Endothelial cell of umbilical vein (primary cell): ENCODE measurements at regions not wholly inside any gene's neighbourhood (a gene's known extent, or its start where the extent isn't known, plus 50 kb on each side); places are given as distances from the start of the nearest gene placed in this dataset.

Experiments
- CTCF ChIP-seq, 2 donors: IDR thresholded peaks; 1 replicate in 1 of 2; 2 replicates in 1 of 2; pipeline ENCODE4 v1.5.1; 2011; ENCODE audit warnings: low read length in 2 of 2, mild to moderate bottlenecking in 2 of 2, moderate library complexity in 2 of 2, control low read depth in 1 of 2, inconsistent platforms in 1 of 2, low read depth in 1 of 2; ENCODE audit not compliant: insufficient read depth in 1 of 2; ENCODE audit errors: extremely low read depth in 1 of 2
- EZH2 ChIP-seq: IDR thresholded peaks from 2 replicates; pipeline ENCODE4 v1.6.1; 2012; ENCODE audit warnings: borderline replicate concordance, low read depth, mild to moderate bottlenecking, moderate library complexity, low read length, inconsistent platforms; ENCODE audit not compliant: severe bottlenecking
- GATA2 ChIP-seq: IDR thresholded peaks from 2 replicates; pipeline ENCODE4 v1.7.0; 2011; ENCODE audit warnings: low read depth, mild to moderate bottlenecking, moderate library complexity, mixed read lengths, low read length; ENCODE audit not compliant: insufficient read length, insufficient read depth
- MAX ChIP-seq: IDR thresholded peaks from 2 replicates; pipeline ENCODE4 v1.6.1; 2011; ENCODE audit not compliant: insufficient read depth, insufficient read length
- POLR2A ChIP-seq: IDR thresholded peaks from 2 replicates; pipeline ENCODE4 v1.6.1; 2012; ENCODE audit warnings: low read depth, mild to moderate bottlenecking, control low read depth, low read length
- POLR2AphosphoS5 ChIP-seq: IDR thresholded peaks from 2 replicates; pipeline ENCODE4 v1.6.1; 2012; ENCODE audit warnings: low read depth, mild to moderate bottlenecking, control low read depth, low read length, moderate library complexity; ENCODE audit not compliant: insufficient read depth

GRCh38 chr5:68739752-68740151, 354.1 kb upstream of the SLC30A5 start:
- no peak for TF ChIP-seq POLR2A
- TF ChIP-seq POLR2AphosphoS5, result no peak
- TF ChIP-seq CTCF (IDR thresholded peaks at IDR 0.05; ENCODE audit: extremely low read depth in 1 of 2, insufficient read depth in 1 of 2, low read depth in 1 of 2, low read length in 2 of 2), result no peak
- no peak for TF ChIP-seq MAX
- TF ChIP-seq GATA2, result no peak
- TF ChIP-seq EZH2, result no peak
